HG02981 (cell line): ENCODE measurements at regions not wholly inside any gene's neighbourhood (a gene's known extent, or its start where the extent isn't known, plus 50 kb on each side); places are given as distances from the start of the nearest gene placed in this dataset.

Experiments used
- ATAC-seq: cut with Tn5 transposase; IDR thresholded peaks from one replicate; pipeline ENCODE4 v1.9.1; 2021; ENCODE audit warnings: mild to moderate bottlenecking, moderate library complexity; ENCODE audit not compliant: unreplicated experiment

- no peak for ATAC-seq
Measured at GRCh38 chr13:91284335-91284734, 63.2 kb upstream of the MIR17HG start.

- no peak for ATAC-seq
Measured at GRCh38 chr13:91286317-91286716, 61.2 kb upstream of the MIR17HG start.

DNA sequence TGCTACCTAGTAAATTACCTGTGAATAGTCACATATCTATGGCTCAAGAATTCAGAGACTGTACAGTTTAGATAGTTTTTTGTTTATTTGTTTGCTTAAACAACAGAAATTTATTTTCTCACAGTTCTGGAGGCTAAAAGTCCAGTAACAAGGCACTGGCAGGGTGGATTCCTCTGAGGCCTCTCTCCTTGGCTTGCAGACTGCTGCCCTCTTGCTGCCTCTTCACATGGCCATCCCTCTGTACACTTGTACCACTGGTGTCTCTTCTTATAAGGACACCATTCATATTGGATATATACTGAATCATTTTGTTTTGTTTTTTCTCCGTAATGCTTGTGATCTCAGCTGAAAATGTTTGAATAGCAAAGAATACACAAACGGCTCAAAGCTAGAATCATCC is 56.4 kb upstream of the MIR17HG start:
- ATAC-seq, result no peak

GRCh38 chr13:91292630-91293221 is 54.8 kb upstream of the MIR17HG start:
- ATAC-seq, result no peak

- no peak for ATAC-seq
Measured at GRCh38 chr13:91295712-91296410, 51.6 kb upstream of the MIR17HG start.

DNA sequence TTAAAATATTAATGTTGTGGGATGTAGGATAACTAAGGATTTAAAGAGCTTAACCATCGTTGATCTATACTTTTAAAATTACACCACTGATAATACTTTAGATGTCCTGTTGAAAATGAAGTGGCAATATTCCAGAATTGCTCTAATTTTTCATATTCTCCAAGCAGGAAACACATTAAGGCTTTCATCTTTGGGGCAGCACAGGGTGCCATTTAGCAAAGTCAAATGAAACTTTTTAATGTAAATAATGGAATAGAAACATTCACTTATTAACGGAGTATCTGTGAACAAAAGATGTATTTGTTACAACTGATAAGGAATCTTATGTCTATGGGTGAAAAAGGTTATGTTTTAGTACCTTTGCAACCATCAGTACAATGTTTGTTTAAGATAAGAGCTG is 50.0 kb upstream of the MIR17HG start:
- ATAC-seq, result no peak
